ENCODE measurements at regions not wholly inside any gene's neighbourhood (a gene's known extent, or its start where the extent isn't known, plus 50 kb on each side); places are given as distances from the start of the nearest gene placed in this dataset.
"Not testable (repeated sequence)": the region's sequence is repeated elsewhere in the genome, so short reads cannot be mapped to it uniquely, and the experiment has no call there.

GRCh38 chr5:174612686-174613085, 111.7 kb upstream of the MSX2 start:
- no peak for DNase-seq

- no peak for DNase-seq
These were observed 109.8 kb upstream of the MSX2 start for GRCh38 chr5:174614500-174615135.

- no peak for DNase-seq
These were observed 108.3 kb upstream of the MSX2 start for GRCh38 chr5:174616036-174616435.

GRCh38 chr5:174617285-174617684, 107.1 kb upstream of the MSX2 start:
- no peak for DNase-seq

GRCh38 chr5:174617910-174618309, 106.5 kb upstream of the MSX2 start:
- DNase-seq, result no peak

- DNase-seq, result no peak
These were observed 105.8 kb upstream of the MSX2 start for GRCh38 chr5:174618589-174618988.

GRCh38 chr5:174622067-174622466, 102.3 kb upstream of the MSX2 start:
- DNase-seq, result no peak

- DNase-seq, result no peak
These were observed 101.4 kb upstream of the MSX2 start for GRCh38 chr5:174623018-174623417.

- no peak for DNase-seq
These were observed 100.9 kb upstream of the MSX2 start for GRCh38 chr5:174623433-174624019.

- no peak for DNase-seq
These were observed 99.5 kb upstream of the MSX2 start for GRCh38 chr5:174624733-174625522.

GRCh38 chr5:174625591-174626350, 98.6 kb upstream of the MSX2 start:
- no peak for DNase-seq

GRCh38 chr5:174626369-174626920, 97.9 kb upstream of the MSX2 start:
- no peak for DNase-seq

- no peak for DNase-seq
These were observed 88.3 kb upstream of the MSX2 start for GRCh38 chr5:174636094-174636493.

- no peak for DNase-seq
These were observed 81.5 kb upstream of the MSX2 start for GRCh38 chr5:174642816-174643405.

- no peak for DNase-seq
These were observed 79.9 kb upstream of the MSX2 start for GRCh38 chr5:174644436-174644835.

GRCh38 chr5:174644923-174645322, 79.5 kb upstream of the MSX2 start:
- DNase-seq, result no peak

GRCh38 chr5:174645677-174646076, 78.7 kb upstream of the MSX2 start:
- DNase-seq, result no peak

- DNase-seq, result not testable (repeated sequence)
These were observed 75.8 kb upstream of the MSX2 start for GRCh38 chr5:174648618-174649017.

GRCh38 chr5:174649391-174649790, 75.0 kb upstream of the MSX2 start:
- DNase-seq, result no peak

- DNase-seq, result no peak
These were observed 69.9 kb upstream of the MSX2 start for GRCh38 chr5:174654442-174654841.

- DNase-seq, result no peak
These were observed 69.0 kb upstream of the MSX2 start for GRCh38 chr5:174655351-174655750.

- DNase-seq, result no peak
These were observed 60.1 kb upstream of the MSX2 start for GRCh38 chr5:174664180-174664850.

Data from activated CD4-positive, alpha-beta T cell treated with anti-CD3 and anti-CD28 coated beads, Interleukin-2, amount 50 U/mL, for 48 hours (primary cell).